Progenitor cell of endocrine pancreas (in vitro differentiated cells): ENCODE measurements at regions not wholly inside any gene's neighbourhood (a gene's known extent, or its start where the extent isn't known, plus 50 kb on each side); places are given as distances from the start of the nearest gene placed in this dataset.

Experiments
- DNase-seq: peaks from one replicate; pipeline ENCODE4 v3.0.0; 2021; ENCODE audit warnings: low spot score; ENCODE audit not compliant: unreplicated experiment
- H3K27ac Mint-ChIP-seq: 2 replicates; pipeline ENCODE4 v1.8.0; 2021; ENCODE audit warnings: mild to moderate bottlenecking, moderate library complexity, mixed read lengths
- H3K27me3 Mint-ChIP-seq: 2 replicates; pipeline ENCODE4 v1.8.0; 2021; ENCODE audit warnings: mixed read lengths
- H3K36me3 Mint-ChIP-seq: 2 replicates; pipeline ENCODE4 v1.8.0; 2022; ENCODE audit warnings: mixed read lengths; ENCODE audit not compliant: insufficient read depth
- H3K4me1 Mint-ChIP-seq: 2 replicates; pipeline ENCODE4 v1.8.0; 2021; ENCODE audit warnings: low read depth, mixed read lengths
- H3K4me3 Mint-ChIP-seq: 2 replicates; pipeline ENCODE4 v1.8.0; 2021; ENCODE audit warnings: low read depth, mild to moderate bottlenecking, moderate library complexity, mixed read lengths
- H3K9me3 Mint-ChIP-seq: 2 replicates; pipeline ENCODE4 v1.8.0; 2021; ENCODE audit warnings: low read depth, mixed read lengths
- TF ChIP-seq, protein P1 (sequence below): fragments of 200-600 bp; sonication (generic); IDR thresholded peaks from one replicate; pipeline ENCODE4 v1.5.0; 2021; ENCODE audit warnings: antibody characterized with exemption, mild to moderate bottlenecking; ENCODE audit not compliant: unreplicated experiment

DNA sequence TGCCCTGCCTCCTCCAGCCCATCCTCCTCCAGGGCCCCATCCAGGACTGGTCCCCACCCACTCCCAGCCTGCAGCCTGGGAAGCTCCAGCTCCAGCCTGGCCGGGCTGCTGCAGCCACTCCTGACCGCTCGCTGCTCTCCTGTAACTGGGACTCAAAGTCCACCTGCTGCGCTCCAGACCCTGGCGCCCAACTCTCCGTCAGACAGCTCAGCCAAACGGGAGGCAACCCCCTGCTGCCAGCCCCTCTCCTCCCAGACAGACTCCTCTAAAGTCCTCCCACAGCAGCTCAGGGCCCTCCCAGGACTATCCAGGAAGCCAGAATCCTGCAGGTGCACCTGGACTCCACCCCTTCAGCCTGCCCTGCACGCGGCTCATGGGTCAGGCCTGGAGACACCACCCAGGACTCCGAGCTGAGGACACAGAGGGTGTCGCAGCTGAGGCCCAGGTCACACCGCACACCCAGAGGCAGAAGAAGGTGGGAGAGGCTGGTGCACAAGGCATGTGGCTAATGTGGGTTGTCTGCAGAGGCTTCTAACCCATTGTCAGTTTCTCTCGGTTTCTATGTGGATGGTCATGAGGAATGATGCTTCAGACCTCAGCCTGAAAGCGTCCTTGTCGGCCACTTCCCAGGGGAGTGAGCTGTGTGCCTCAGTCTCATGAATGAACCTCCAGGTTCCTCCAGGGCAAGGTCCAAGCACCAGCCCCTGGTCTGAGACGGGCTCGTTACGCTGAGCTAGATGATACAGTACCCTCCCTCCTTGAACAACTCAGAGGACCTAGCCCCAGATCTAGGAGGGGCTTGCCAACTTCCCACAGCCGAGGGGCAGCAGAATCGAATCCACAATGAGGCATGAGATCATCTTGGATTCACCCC, 1514.8 kb downstream of the TBC1D22A start:
- Mint-ChIP-seq H3K27ac (no peak overlapping the region), H3K27me3 (peaks cover 41% of the 10 kb centered on the region), H3K4me3 (no peak overlapping the region), H3K36me3 (no peaks in the 10 kb centered on the region), H3K4me1 (peaks cover 11% of the 10 kb centered on the region), H3K9me3 (peaks cover 7% of the 10 kb centered on the region)
- no peak for DNase-seq
- TF ChIP-seq, protein P1, sequence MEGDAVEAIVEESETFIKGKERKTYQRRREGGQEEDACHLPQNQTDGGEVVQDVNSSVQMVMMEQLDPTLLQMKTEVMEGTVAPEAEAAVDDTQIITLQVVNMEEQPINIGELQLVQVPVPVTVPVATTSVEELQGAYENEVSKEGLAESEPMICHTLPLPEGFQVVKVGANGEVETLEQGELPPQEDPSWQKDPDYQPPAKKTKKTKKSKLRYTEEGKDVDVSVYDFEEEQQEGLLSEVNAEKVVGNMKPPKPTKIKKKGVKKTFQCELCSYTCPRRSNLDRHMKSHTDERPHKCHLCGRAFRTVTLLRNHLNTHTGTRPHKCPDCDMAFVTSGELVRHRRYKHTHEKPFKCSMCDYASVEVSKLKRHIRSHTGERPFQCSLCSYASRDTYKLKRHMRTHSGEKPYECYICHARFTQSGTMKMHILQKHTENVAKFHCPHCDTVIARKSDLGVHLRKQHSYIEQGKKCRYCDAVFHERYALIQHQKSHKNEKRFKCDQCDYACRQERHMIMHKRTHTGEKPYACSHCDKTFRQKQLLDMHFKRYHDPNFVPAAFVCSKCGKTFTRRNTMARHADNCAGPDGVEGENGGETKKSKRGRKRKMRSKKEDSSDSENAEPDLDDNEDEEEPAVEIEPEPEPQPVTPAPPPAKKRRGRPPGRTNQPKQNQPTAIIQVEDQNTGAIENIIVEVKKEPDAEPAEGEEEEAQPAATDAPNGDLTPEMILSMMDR = no peak

DNA sequence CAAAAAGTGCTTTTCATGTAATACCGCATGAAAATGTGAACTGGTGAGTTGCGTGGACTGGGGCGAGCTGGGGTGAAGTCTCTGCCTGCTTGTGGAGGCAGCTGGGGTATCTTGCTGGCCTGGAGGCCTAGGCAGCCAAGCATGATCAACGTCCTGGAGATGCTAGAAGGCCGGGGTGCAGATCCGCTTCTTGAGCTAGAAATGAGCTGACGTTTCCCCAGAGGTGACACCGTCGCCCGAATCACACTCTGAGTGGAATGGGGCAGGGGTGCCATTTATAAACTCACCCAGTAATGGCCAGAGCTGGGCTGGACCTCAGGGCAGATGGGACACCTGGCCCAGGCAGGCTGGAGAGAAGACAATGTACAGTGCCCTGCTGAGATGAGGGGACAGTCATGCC, 1513.0 kb downstream of the TBC1D22A start:
- H3K9me3 Mint-ChIP-seq = no peaks in the 10 kb centered on the region
- H3K27ac Mint-ChIP-seq = no peak overlapping the region
- TF ChIP-seq, protein P1 = no peak
- H3K4me3 Mint-ChIP-seq = no peak overlapping the region
- DNase-seq = no peak
- peaks cover 11% of the 10 kb centered on the region for H3K4me1 Mint-ChIP-seq
- H3K36me3 Mint-ChIP-seq = no peaks in the 10 kb centered on the region
- H3K27me3 Mint-ChIP-seq = peaks cover 47% of the 10 kb centered on the region

DNA sequence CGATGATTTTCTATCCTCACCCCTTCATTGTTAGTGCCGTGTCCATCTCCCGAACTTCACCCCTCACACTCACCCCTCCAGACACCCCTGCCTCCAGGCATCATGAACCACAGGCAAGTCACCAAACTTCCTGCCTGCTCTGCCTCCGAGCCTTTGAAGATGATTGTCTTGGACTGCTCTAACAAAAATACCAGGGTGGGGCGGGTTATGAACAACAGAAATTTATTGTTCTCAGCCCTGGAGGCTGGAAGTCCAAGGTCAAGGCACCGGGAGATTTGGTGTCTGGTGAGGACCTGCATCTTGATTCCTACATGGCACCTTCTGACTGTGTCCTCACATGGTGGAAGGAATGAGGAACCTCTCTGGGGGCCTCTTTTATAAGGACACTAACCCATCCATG, 1508.3 kb downstream of the TBC1D22A start:
- TF ChIP-seq, protein P1 = no peak

DNA sequence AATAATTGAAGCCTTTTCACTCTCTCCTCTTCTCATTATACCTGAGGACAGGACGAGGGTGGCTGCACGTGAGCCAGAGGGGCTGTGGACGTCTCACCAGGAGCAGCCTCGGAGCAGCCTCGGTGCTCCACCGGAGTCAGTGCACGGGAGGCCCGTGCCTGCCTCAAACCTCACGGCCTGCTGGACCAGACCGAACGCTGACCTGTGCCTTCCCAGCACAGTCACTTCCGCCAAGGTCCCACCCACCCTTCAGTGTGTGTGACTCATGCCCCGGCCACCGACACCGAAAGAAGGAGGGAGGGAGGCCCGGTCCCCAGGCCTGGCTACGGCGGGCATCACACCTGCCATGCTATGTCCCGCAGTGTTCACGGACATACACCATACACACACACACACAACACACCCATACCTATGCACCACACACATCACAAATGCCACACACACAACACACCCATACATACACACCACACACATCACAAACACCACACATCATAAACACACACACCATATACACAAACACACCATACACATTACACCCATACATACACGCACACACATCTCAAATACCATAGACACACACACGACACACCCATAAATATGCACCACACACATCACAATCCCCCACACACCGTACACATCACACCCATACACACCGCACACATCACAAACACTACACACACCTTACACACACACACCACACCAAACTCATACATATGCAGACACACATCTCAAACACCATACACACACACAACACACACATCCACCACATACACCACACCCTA, 1506.5 kb downstream of the TBC1D22A start:
- H3K9me3 Mint-ChIP-seq = no peaks in the 10 kb centered on the region
- TF ChIP-seq, protein P1 = no peak
- H3K27me3 Mint-ChIP-seq = peaks cover 62% of the 10 kb centered on the region
- no peaks in the 10 kb centered on the region for H3K4me1 Mint-ChIP-seq
- H3K4me3 Mint-ChIP-seq = no peak overlapping the region
- H3K27ac Mint-ChIP-seq = no peak overlapping the region
- no peaks in the 10 kb centered on the region for H3K36me3 Mint-ChIP-seq
- DNase-seq = no peak

More for the DNA sequence above, 1508.3 kb downstream of the TBC1D22A start:
- no peak overlapping the region for H3K27ac Mint-ChIP-seq
- no peaks in the 10 kb centered on the region for H3K36me3 Mint-ChIP-seq
- H3K4me3 Mint-ChIP-seq = no peak overlapping the region
- H3K9me3 Mint-ChIP-seq = no peaks in the 10 kb centered on the region
- H3K4me1 Mint-ChIP-seq = no peaks in the 10 kb centered on the region
- H3K27me3 Mint-ChIP-seq = peaks cover 66% of the 10 kb centered on the region
- no peak for DNase-seq

DNA sequence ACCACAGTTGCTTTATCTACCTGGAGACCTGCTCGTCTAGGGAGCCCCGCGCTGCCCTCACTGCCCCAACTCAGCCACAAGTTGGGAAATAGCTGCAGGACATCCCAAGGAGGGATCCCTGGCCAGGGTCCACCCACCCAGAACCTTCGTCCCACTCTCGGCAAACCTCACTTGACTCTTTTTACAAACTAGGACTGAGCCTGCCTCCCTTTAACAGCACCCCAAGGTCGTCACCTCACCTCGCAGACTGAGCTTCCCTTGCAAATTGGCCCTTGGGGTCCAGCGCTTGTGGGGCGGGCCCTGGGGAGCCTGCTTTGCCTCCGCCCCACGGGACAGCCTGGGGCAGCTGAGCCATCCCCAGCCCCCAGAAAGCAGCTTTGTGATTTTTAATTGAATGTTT, 1505.8 kb downstream of the TBC1D22A start:
- no peaks in the 10 kb centered on the region for H3K4me1 Mint-ChIP-seq
- H3K9me3 Mint-ChIP-seq = no peaks in the 10 kb centered on the region
- H3K27ac Mint-ChIP-seq = no peak overlapping the region
- TF ChIP-seq, protein P1 = no peak
- H3K4me3 Mint-ChIP-seq = no peak overlapping the region
- no peaks in the 10 kb centered on the region for H3K36me3 Mint-ChIP-seq
- peaks cover 65% of the 10 kb centered on the region for H3K27me3 Mint-ChIP-seq
- DNase-seq = no peak
